ENCODE measurements at regions not wholly inside any gene's neighbourhood (a gene's known extent, or its start where the extent isn't known, plus 50 kb on each side); places are given as distances from the start of the nearest gene placed in this dataset.

GRCh38 chr6:168890306-168890980, 363.2 kb downstream of the THBS2 start:
- no peak overlapping the region for H3K27ac ChIP-seq (ENCODE audit: low read depth in 2 of 2, low read length in 1 of 2)
- H3K27me3 ChIP-seq (ENCODE audit: control insufficient read depth in 1 of 2, insufficient read depth in 2 of 2, low read length in 2 of 2), result no peaks in the 10 kb centered on the region
- WGBS, 2 donors, result 75 to 81% methylated on average over 26 of the region's 26 CpGs

DNA sequence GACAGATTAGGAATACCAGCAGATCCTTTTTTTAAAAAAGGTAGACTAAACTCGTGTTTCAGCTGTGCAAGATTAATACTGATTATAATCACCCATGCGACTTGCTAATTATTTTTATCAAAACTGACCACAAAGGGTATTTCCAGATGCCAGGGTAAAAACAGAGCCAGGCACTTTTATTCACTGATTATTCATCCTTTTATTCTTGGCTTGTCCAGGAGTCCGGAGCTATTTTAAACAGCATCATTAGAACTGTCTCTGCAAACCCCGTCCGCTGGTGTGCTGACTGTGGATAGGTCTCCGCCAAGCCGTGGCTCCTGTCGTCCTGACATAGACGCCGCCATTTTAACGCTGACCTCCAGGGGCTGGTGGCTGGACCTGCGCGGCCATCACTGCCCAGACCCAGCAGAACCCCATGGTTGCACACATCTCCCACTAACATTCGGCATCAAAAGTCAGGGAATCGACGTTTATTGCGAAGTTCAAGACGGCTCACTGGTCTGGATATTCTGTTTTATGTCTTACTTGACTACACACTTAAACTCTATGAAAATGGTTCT, 364.8 kb downstream of the THBS2 start:
- Histone ChIP-seq H3K27me3 (ENCODE audit: control insufficient read depth in 1 of 2, insufficient read depth in 2 of 2, low read length in 2 of 2) (no peaks in the 10 kb centered on the region), H3K4me3 (ENCODE audit: low read depth in 1 of 2, low read length in 2 of 2) (no peak overlapping the region), H3K4me1 (ENCODE audit: control insufficient read depth in 2 of 2, insufficient read depth in 2 of 2, low read length in 1 of 2) (no peaks in the 10 kb centered on the region), H3K36me3 (ENCODE audit: control insufficient read depth in 2 of 2, insufficient read depth in 2 of 2, low read length in 1 of 2) (no peaks in the 10 kb centered on the region), H3K9me3 (ENCODE audit: control insufficient read depth in 2 of 2, insufficient read depth in 1 of 2, low read depth in 1 of 2, low read length in 1 of 2) (no peaks in the 10 kb centered on the region), H3K27ac (ENCODE audit: low read depth in 2 of 2, low read length in 1 of 2) (no peak overlapping the region)
- 85 to 89% methylated on average over 18 of the region's 18 CpGs for WGBS, 2 donors

More at GRCh38 chr6:168890306-168890980, 363.2 kb downstream of the THBS2 start:
- Histone ChIP-seq H3K36me3 (ENCODE audit: control insufficient read depth in 2 of 2, insufficient read depth in 2 of 2, low read length in 1 of 2) (no peaks in the 10 kb centered on the region), H3K4me1 (ENCODE audit: control insufficient read depth in 2 of 2, insufficient read depth in 2 of 2, low read length in 1 of 2) (no peaks in the 10 kb centered on the region), H3K4me3 (ENCODE audit: low read depth in 1 of 2, low read length in 2 of 2) (no peak overlapping the region), H3K9me3 (ENCODE audit: control insufficient read depth in 2 of 2, insufficient read depth in 1 of 2, low read depth in 1 of 2, low read length in 1 of 2) (no peaks in the 10 kb centered on the region)

GRCh38 chr6:168888102-168888501, 365.5 kb downstream of the THBS2 start:
- Histone ChIP-seq H3K27ac (ENCODE audit: low read depth in 2 of 2, low read length in 1 of 2) (no peak overlapping the region), H3K4me3 (ENCODE audit: low read depth in 1 of 2, low read length in 2 of 2) (no peak overlapping the region), H3K4me1 (ENCODE audit: control insufficient read depth in 2 of 2, insufficient read depth in 2 of 2, low read length in 1 of 2) (peaks cover 0 to 2% of the 10 kb centered on the region in 2 donors), H3K9me3 (ENCODE audit: control insufficient read depth in 2 of 2, insufficient read depth in 1 of 2, low read depth in 1 of 2, low read length in 1 of 2) (no peaks in the 10 kb centered on the region), H3K27me3 (ENCODE audit: control insufficient read depth in 1 of 2, insufficient read depth in 2 of 2, low read length in 2 of 2) (no peaks in the 10 kb centered on the region), H3K36me3 (ENCODE audit: control insufficient read depth in 2 of 2, insufficient read depth in 2 of 2, low read length in 1 of 2) (no peaks in the 10 kb centered on the region)
- WGBS, 2 donors, result 92 to 93% methylated on average over 11 of the region's 11 CpGs

- Histone ChIP-seq H3K36me3 (ENCODE audit: control insufficient read depth in 2 of 2, insufficient read depth in 2 of 2, low read length in 1 of 2) (no peaks in the 10 kb centered on the region), H3K4me3 (ENCODE audit: low read depth in 1 of 2, low read length in 2 of 2) (no peak overlapping the region), H3K27me3 (ENCODE audit: control insufficient read depth in 1 of 2, insufficient read depth in 2 of 2, low read length in 2 of 2) (no peaks in the 10 kb centered on the region)
Observed at GRCh38 chr6:168887621-168888020, 366.0 kb downstream of the THBS2 start.

DNA sequence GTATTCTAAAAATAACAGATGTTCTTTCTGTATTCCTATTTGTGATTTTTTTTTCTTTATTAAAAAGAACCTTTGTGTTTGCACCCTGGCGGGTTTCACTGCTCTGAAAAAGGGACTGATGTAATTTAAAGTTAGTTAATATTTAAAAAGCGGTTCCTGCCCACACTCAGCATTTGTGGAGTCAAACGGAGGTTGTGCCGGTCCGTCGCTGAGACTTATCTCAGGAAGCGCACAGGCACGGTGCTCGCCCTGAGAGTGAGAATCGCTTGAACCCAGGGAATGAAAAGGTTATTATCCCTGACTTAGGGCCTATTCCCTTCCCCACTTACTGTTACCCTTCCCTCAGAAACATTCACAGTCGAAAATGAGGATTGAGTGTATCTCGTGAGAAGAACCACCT, 366.7 kb downstream of the THBS2 start:
- Histone ChIP-seq H3K36me3 (ENCODE audit: control insufficient read depth in 2 of 2, insufficient read depth in 2 of 2, low read length in 1 of 2) (no peaks in the 10 kb centered on the region), H3K9me3 (ENCODE audit: control insufficient read depth in 2 of 2, insufficient read depth in 1 of 2, low read depth in 1 of 2, low read length in 1 of 2) (no peaks in the 10 kb centered on the region), H3K27me3 (ENCODE audit: control insufficient read depth in 1 of 2, insufficient read depth in 2 of 2, low read length in 2 of 2) (no peaks in the 10 kb centered on the region), H3K4me3 (ENCODE audit: low read depth in 1 of 2, low read length in 2 of 2) (no peak overlapping the region), H3K4me1 (ENCODE audit: control insufficient read depth in 2 of 2, insufficient read depth in 2 of 2, low read length in 1 of 2) (peaks cover 0 to 2% of the 10 kb centered on the region in 2 donors), H3K27ac (ENCODE audit: low read depth in 2 of 2, low read length in 1 of 2) (no peak overlapping the region)
- WGBS, 2 donors, result 72 to 88% methylated on average over 12 of the region's 12 CpGs

More at GRCh38 chr6:168887621-168888020, 366.0 kb downstream of the THBS2 start:
- peaks cover 0 to 2% of the 10 kb centered on the region in 2 donors for H3K4me1 ChIP-seq (ENCODE audit: control insufficient read depth in 2 of 2, insufficient read depth in 2 of 2, low read length in 1 of 2)
- H3K9me3 ChIP-seq (ENCODE audit: control insufficient read depth in 2 of 2, insufficient read depth in 1 of 2, low read depth in 1 of 2, low read length in 1 of 2), result no peaks in the 10 kb centered on the region
- WGBS, 2 donors, result 82 to 86% methylated on average over 10 of the region's 10 CpGs
- H3K27ac ChIP-seq (ENCODE audit: low read depth in 2 of 2, low read length in 1 of 2), result no peak overlapping the region

DNA sequence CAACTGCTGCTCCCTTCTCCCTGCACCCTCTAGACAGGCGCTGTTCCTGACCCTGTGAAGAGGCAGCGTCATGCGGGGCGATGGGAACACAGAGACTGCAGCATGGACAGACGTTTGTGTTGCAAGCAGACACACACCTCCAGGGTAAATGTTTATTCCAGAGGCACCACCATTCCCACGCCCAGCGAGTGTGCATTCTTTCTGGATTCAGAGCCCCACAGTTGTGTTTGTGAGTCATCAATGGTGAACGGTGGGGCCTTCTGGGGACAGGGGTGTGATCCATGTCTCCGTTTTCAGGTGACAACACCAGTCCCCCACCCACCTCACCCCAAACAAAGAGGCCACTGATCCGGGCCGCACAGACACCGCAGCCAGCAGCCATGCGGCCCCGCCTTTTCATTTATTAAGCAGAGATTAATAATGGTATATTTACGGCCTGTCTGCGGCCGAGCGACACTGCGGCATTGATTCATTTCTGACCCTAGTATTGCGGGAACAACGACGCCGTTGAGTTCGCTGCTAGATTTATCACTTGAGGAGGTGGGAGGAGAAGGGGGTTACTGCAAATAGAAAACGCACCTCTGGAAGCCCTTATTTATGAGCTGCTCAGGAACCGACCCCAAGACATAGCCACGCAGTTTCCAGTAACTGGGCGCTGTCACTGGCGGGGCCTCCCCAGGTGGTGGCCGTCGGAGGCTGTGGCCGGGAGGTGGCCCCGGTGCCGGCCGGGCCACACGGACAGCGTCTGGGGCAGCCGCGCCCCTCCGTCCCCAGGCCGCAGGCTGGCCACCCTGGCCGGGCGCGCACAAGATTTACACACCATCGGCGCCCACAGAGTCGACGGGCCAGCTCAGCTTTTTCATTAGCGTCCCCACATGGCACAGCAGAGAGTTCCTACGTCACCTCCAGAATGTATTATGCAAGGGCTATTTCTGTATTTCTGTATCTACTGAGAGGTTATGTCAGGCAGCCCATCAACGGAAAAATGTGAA, 367.6 kb downstream of the THBS2 start:
- no peaks in the 10 kb centered on the region for H3K9me3 ChIP-seq (ENCODE audit: control insufficient read depth in 2 of 2, insufficient read depth in 1 of 2, low read depth in 1 of 2, low read length in 1 of 2)
- H3K36me3 ChIP-seq (ENCODE audit: control insufficient read depth in 2 of 2, insufficient read depth in 2 of 2, low read length in 1 of 2), result no peaks in the 10 kb centered on the region
- WGBS, 2 donors, result 75 to 84% methylated on average over 45 to 51 of the region's 51 CpGs
- no peak overlapping the region for H3K4me3 ChIP-seq (ENCODE audit: low read depth in 1 of 2, low read length in 2 of 2)
- H3K27ac ChIP-seq (ENCODE audit: low read depth in 2 of 2, low read length in 1 of 2), result no peak overlapping the region
- H3K4me1 ChIP-seq (ENCODE audit: control insufficient read depth in 2 of 2, insufficient read depth in 2 of 2, low read length in 1 of 2), result peaks cover 0 to 2% of the 10 kb centered on the region in 2 donors
- H3K27me3 ChIP-seq (ENCODE audit: control insufficient read depth in 1 of 2, insufficient read depth in 2 of 2, low read length in 2 of 2), result no peaks in the 10 kb centered on the region

- no peaks in the 10 kb centered on the region for H3K27me3 ChIP-seq (ENCODE audit: control insufficient read depth in 1 of 2, insufficient read depth in 2 of 2, low read length in 2 of 2)
- peaks cover 0 to 2% of the 10 kb centered on the region in 2 donors for H3K4me1 ChIP-seq (ENCODE audit: control insufficient read depth in 2 of 2, insufficient read depth in 2 of 2, low read length in 1 of 2)
- no peaks in the 10 kb centered on the region for H3K9me3 ChIP-seq (ENCODE audit: control insufficient read depth in 2 of 2, insufficient read depth in 1 of 2, low read depth in 1 of 2, low read length in 1 of 2)
- H3K27ac ChIP-seq (ENCODE audit: low read depth in 2 of 2, low read length in 1 of 2), result no peak overlapping the region
- WGBS, 2 donors, result 84 to 86% methylated on average over 9 of the region's 9 CpGs
- H3K4me3 ChIP-seq (ENCODE audit: low read depth in 1 of 2, low read length in 2 of 2), result no peak overlapping the region
- H3K36me3 ChIP-seq (ENCODE audit: control insufficient read depth in 2 of 2, insufficient read depth in 2 of 2, low read length in 1 of 2), result no peaks in the 10 kb centered on the region
Observed at GRCh38 chr6:168885196-168885595, 368.4 kb downstream of the THBS2 start.

GRCh38 chr6:168884646-168885086, 369.0 kb downstream of the THBS2 start:
- H3K27me3 ChIP-seq (ENCODE audit: control insufficient read depth in 1 of 2, insufficient read depth in 2 of 2, low read length in 2 of 2), result no peaks in the 10 kb centered on the region
- no peak overlapping the region for H3K4me3 ChIP-seq (ENCODE audit: low read depth in 1 of 2, low read length in 2 of 2)
- H3K27ac ChIP-seq (ENCODE audit: low read depth in 2 of 2, low read length in 1 of 2), result no peak overlapping the region
- 13 to 15% methylated on average over 37 of the region's 37 CpGs for WGBS, 2 donors
- H3K36me3 ChIP-seq (ENCODE audit: control insufficient read depth in 2 of 2, insufficient read depth in 2 of 2, low read length in 1 of 2), result no peaks in the 10 kb centered on the region
- peaks cover 0 to 2% of the 10 kb centered on the region in 2 donors for H3K4me1 ChIP-seq (ENCODE audit: control insufficient read depth in 2 of 2, insufficient read depth in 2 of 2, low read length in 1 of 2)
- no peaks in the 10 kb centered on the region for H3K9me3 ChIP-seq (ENCODE audit: control insufficient read depth in 2 of 2, insufficient read depth in 1 of 2, low read depth in 1 of 2, low read length in 1 of 2)

DNA sequence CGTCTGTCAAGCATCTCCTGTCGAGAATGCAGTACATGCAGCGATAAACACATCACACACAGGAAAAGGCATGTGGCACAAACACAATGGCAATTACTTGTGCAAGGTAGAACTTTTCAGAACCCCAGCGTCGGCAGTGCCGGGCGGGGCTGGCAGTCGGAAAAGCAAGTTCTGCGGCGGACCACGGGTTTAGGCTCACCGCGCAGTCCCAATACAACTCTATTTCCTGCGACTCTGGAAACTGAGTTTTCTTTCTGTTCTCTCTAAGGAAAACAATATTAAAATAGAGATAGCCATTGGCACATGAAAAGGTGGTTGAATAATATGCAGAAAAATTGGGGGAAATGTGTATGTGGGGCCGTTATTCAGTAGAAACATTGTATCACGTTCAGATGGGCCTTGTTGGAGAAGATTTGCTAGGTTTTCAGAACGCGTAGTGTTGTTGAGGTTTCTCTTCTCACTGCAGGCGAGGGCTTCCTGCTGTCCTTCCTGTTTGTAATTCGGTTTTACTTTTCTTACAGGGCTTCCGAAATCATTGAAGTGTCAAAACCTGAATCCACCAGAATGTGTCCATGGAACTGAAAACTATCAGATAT, 369.5 kb downstream of the THBS2 start:
- Histone ChIP-seq H3K9me3 (ENCODE audit: control insufficient read depth in 2 of 2, insufficient read depth in 1 of 2, low read depth in 1 of 2, low read length in 1 of 2) (no peaks in the 10 kb centered on the region), H3K4me1 (ENCODE audit: control insufficient read depth in 2 of 2, insufficient read depth in 2 of 2, low read length in 1 of 2) (peaks cover 0 to 2% of the 10 kb centered on the region in 2 donors), H3K36me3 (ENCODE audit: control insufficient read depth in 2 of 2, insufficient read depth in 2 of 2, low read length in 1 of 2) (no peaks in the 10 kb centered on the region), H3K27me3 (ENCODE audit: control insufficient read depth in 1 of 2, insufficient read depth in 2 of 2, low read length in 2 of 2) (no peaks in the 10 kb centered on the region), H3K4me3 (ENCODE audit: low read depth in 1 of 2, low read length in 2 of 2) (no peak overlapping the region), H3K27ac (ENCODE audit: low read depth in 2 of 2, low read length in 1 of 2) (no peak overlapping the region)
- 80% methylated on average over 21 of the region's 21 CpGs for WGBS, 2 donors

All from esophagus (tissue), 2 donors.